Activated CD8-positive, alpha-beta memory T cell treated with anti-CD3 and anti-CD28 coated beads for 4 hours (primary cell): ENCODE measurements at regions not wholly inside any gene's neighbourhood (a gene's known extent, or its start where the extent isn't known, plus 50 kb on each side); places are given as distances from the start of the nearest gene placed in this dataset.
"Not testable (repeated sequence)": the region's sequence is repeated elsewhere in the genome, so short reads cannot be mapped to it uniquely, and the experiment has no call there.

Experiments
- DNase-seq, 2 donors: peaks; one replicate each; pipeline ENCODE4 v3.0.0-alpha.2; 2020; ENCODE audit warnings: low read depth in 2 of 2

DNA sequence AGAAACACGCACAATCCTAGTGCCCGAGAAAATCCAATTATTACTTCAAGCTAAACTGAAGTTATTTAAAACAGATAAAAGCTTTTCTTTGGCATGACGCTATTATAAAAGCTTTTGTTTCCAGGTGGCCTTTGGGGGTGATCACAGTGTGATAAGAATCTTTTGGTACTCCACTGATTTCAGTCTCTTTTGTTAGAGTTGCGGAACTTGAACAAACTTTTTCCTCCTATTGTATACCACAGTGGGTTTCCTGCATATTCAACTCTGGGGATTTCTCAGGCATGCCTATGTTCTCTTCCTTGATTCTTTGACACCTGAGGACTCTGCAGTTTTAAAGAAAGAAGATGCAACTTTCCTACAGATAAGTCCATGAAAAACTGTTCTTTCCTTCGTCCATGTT is 99.7 kb upstream of the PITRM1 start:
- no peak for DNase-seq

DNA sequence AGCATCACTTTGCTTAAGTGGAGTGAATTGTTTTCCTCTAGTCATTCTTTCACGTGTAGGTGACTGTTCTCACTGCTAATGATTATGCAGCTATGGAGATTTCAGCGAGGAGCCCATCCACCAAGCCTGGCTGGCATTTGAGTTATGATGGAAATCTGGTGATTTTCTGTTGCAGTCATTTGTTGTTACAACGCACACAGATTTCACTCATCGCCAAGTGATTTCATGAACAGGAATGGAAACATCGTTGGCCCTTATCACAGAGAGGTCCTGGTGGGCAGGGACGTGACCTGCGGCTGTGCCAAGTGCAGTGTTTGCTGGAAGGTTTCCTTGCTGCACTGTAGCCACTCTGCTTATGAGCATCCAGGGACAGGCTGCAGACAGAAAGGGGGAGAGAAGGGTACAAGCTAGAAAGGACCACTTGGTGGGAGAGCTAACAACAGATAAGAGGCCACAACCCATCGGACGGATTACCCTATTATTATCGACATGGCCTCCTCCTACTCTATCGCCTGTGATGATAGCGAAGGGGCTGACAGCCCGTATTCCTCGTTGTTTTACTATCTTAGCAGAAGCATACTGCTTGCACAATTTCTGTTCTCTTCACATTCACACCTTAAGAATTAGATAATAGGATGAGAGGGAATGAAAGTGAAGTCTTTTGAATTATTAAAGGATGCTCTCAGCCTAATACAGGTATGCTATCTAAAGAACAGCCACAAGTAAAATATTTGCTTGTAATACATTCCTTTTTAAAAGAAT is 99.0 kb upstream of the PITRM1 start:
- DNase-seq: no peak

DNA sequence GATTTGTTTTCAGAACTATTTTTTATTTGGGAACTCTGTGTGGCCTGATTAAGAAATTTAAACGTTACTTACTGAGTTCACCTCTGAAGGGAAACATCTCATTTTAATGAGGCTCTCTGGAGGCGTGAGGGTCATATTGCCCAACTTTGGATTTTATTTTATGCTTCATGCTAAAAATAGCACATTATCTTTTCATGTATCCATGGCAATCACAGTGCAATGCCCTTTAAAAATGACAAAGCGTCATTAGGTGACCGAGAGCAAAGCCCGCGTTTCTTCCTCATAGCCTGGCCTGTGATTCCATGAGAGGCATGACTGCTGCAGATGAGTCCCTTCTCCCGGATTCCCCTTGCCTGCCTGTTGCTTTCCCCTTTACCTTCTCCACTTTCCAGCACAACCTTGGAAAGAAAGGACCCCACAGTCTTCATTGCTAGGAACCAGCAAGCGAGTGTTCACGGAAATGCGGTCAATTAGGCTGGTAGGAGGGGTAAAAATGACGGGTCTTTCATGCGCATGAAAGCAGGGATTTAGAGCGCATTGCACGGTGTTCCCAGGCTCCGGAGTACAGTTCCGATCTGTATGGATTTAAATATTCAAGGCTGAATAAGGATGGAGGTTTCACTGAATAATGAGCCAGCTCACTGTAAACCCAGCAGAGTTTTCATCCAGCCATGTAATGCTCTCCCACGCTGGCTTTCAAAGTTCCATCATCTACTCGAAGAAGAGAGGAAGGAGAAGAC is 98.2 kb upstream of the PITRM1 start:
- no peak for DNase-seq

DNA sequence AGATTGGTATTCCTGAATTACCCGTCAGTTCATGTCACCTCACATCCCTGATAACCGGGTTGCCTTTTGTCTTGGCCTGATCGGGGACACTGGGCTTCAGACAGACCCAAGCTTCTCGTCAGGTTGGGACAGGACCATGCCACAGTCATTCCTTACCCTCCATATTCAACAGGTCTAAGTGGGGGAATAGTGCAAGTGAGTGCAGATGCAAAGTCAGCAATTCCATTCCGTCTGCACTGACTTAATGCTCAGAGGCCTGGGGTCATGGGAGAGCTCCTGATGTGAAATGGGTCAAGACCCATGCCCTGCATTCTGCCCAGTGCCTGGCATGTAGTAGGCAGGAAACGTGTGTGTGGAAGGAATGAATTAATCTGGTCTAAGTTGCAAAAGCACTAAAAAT is 95.4 kb upstream of the PITRM1 start:
- DNase-seq: no peak

DNA sequence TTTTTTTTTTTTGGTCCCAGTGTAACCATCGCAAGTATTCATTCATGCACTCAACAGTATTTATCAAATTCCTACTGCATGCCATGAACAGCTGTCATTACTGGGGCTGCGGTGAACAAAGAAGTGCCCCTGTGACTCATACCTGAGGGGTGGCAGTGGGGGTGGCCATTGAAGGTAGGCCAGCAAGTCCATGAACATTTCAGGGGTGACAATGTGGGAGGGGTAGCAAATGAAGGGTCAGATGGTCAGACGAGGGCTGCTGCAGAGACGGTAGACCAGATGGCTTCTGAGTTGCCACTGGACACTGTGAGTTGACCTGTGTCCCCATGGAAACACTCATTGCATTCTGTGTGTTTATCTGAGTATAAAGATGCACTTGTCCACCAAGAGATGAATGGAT is 92.5 kb upstream of the PITRM1 start:
- no peak for DNase-seq

DNA sequence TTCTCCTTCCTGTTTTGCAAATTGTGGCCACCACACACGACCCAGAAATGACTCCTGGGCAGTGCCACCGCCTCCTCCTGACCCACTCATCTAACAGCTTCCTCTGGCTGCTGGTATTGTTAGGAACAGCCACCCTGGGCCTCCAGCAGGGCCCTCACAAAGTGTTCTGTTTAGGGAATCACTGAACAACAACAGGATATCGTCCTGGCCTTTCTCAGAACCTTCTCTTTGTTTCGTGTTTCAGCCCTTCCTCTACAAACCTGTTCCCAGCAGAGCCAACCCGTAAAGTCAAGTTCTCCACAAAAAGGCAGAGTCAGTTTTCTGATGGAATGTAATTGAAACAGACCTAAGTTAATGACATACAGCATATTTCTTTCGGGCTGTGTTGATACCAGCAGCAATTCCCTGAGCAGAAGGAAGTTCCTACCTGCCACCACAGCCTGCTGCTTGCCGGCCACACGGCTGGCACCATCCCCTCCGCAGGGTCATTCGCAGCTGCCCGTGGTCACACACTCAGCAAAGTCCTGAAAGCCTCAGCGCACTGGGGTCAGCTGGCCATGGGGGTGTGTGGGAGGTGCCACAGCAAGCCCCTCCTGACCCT is 91.7 kb upstream of the PITRM1 start:
- no peak for DNase-seq

DNA sequence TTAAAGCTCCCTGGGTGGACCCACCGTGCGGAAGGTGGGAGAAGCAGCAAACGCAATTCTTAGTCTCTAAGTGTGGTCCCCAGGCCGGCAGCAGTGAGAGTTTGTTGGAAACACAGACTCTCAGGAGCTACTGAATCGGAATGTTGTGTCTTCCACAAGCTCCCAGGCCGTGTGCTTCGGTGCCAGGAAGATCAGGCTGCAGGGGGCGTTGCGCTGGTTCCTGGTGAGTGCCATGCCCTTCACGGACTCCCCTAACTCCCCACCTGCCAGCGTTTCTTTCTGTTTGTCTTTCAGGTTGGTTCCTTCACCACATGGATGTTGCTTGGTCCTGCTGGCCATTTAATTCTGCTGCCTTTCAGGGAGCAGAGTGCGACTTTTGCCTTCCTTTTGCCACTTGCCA is 91.2 kb upstream of the PITRM1 start:
- no peak for DNase-seq

DNA sequence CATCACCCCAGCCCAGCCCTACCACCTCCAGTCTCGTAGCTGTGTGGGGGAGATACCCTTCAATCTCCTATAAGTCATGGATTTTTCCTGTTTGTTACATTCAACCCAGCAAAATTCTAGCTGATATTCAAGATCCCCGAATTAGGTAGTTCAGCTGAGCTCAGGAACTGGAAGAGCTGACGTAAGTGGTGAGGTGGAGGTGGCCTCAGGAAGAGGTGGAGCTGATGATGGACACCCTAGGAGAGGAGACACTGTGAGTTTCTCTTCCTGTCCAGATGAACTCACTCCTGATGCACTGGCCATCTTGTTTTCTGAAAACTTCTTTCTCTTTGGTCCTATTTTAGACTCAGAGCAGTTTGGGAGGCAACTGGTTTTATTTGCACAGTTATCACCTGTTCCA is 90.5 kb upstream of the PITRM1 start:
- no peak for DNase-seq

DNA sequence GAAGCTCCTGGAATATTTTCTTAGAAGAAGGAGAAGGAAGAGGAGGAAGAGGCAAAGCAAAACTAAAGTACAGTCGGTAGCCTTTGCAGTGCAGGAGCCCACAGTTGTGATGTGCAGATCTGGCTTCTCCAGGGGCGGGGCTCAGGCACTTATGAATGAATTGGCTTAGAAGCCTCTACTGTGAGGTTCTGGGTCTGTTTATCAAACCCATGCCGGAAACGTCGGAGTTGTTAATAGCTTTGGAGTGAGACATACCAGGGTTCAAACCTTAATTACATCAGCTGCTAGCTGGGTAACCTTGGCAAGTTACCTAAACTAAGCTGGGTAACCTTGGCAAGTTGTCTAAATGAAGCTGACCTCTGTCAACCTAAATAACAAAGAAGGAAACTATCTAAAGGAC is 89.3 kb upstream of the PITRM1 start:
- DNase-seq: no peak

DNA sequence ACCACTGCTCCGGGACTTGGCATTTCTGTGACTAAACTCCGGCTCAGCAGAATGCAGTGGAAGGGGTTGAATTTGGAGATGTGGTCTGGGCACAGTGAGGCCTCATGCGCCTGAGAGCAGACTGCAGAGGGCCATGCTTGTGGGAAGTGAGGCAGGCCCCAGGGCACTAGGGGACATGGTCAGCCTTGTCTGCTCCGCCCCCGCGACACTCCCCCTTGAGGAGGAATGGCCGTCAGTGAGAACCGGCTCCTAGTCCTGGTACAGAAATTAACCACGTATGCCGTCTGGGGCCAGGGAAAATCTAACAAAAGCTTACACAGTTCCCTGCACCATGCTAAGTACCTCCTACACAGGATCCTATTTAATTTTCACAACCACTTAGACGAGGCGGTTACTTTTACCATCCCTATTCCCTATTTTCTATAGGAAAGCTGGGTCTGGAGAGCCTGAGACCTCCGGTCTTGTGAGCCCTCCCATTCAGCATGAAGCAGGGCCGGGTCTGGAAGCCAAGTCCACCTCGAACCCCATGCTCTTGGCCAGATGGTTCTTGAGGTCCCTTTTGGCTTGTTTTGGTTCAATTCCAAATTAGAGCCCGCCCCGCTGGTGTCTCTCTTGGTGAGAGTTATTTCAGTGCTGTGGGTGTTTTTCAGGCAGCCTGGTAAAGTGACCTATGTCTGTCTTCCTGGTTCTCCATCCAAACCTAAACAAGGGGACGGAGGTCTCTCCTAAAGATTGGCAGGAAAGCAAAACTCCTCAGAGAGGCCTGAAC is 87.7 kb upstream of the PITRM1 start:
- DNase-seq: no peak

DNA sequence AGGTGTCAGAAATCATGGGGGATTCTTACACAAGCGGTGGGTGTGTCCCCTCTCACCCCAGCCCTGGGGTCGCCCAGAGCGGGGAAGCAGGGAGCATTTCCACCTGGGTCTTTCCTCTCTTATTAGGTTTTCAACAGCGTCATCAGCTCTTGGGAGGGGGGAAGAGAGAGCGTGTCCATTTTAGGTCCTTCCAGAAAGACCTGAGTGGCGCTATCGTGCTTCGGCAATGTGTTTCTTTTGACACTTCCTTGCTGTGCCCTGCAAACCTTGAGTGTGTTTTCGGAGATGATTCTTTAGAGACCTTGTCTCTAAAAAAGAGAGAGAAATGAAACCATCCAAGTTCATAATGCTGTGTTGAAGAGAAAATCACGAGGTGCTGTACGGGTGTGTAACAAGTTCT is 86.9 kb upstream of the PITRM1 start:
- no peak for DNase-seq

DNA sequence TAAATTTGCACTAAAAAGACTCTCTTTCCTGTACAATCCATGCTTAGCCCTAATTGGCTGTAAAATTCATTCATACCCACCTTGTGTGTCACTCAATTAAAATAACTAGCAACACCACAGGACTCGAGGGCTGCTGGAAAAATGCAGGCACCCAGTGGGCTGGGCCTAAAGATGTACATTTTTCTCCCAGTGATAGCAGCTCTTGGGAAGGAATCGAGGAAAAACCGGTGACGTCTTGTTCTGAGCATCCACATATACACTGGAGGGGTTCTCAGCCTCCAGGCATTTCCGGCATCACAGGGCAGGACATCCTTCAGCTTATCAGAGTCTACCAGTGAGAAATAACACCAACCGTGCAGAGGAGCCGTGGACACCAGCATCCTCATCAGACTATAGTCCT is 85.8 kb upstream of the PITRM1 start:
- DNase-seq: no peak

DNA sequence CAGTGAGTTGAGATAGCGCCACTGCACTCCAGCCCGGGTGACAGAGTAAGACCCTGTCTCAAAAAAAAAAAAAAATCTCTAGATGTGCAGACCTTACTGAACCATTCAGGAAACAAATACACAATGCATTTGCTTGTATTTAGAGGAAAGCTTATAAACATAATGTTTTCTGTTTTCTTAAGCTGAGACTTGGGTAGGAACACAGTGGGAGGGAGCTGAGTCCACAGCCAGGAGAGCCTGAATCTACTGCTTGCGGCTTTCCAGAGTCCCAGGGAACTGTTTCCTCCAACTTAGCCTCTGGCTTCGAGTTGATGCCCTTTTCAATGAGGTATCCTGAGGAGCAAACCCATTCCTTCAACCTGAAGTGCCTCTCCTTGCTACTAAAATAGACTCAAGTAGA is 83.0 kb upstream of the PITRM1 start:
- DNase-seq: no peak

DNA sequence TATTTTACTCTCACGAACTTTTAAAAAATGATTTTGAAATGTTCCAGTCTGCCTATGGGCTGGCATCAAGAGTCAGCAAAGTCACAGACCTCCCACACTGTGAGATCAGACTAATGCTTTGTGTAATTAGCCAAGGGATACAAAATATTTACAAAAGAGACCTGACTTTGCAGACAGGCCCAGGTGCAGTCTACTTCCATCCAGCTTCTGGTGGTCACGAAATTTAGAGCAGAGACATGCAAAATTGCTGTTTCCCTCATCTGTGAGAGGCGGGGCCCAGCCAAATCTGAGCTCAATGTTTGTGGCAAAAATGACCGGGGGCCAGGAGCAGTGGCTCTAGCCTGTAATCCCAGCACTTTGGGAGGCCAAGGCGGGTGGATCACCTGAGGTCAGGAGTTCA is 82.5 kb upstream of the PITRM1 start:
- DNase-seq: no peak

DNA sequence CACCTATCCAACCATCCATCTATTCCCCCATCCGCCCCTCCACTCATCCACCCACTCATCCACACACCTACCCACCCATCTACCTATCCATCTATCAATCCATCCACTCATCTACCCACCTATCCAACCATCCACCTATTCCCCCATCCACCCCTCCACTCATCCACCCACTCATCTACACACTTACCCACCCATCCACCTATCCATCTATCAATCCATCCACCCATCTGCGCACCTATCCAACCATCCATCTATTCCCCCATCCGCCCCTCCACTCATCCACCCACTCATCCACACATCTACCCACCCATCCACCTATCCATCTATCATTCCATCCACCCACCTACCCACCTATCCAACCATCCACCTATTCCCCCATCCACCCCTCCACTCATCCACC is 81.4 kb upstream of the PITRM1 start:
- not testable (repeated sequence) for DNase-seq

DNA sequence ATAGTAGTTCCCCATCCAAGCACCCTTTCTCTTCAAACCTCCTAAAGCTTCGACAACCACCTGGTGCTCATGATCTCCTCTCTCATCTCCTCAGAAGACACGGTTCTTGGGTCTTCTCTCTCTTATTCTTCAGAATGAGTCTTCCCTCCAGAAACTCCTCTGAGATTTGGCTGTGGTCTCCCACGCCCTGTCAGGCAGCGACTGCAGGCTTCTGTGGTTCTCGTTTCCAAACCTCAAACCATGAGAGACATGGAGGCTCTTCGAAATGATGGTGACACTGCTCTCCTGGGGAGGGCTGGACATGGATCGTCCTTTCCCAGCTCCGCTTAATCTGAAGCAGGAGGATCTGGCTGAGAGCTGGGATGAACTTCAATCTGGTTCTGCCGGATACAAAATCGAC is 78.6 kb upstream of the PITRM1 start:
- DNase-seq: no peak

DNA sequence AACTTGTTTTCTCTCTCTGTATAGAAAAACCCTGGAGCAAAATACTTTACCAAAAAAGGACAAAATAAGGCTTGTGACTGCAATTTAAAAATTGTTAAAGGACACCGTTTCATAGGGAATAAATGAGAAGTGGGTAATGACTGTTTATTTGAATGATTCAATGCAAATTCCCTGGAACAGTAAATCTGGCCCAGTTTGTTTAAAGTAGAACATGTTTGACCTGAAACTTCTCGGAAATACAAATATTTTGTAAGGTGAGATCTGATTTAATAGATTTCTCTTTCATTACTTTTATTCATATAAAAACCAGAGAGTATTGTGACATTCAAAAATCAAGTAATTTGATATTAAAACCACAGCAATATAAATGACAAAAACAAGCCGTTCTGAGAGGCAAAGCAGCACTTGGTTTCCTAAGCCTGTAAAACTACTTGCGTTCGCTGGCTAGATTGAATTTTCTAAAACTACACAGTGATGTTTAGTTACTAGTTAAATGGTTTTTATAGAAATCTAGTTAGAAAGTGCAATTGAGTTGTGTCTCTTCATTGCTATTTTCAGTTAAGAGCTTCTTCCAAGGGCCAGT is 76.8 kb upstream of the PITRM1 start:
- DNase-seq: no peak

DNA sequence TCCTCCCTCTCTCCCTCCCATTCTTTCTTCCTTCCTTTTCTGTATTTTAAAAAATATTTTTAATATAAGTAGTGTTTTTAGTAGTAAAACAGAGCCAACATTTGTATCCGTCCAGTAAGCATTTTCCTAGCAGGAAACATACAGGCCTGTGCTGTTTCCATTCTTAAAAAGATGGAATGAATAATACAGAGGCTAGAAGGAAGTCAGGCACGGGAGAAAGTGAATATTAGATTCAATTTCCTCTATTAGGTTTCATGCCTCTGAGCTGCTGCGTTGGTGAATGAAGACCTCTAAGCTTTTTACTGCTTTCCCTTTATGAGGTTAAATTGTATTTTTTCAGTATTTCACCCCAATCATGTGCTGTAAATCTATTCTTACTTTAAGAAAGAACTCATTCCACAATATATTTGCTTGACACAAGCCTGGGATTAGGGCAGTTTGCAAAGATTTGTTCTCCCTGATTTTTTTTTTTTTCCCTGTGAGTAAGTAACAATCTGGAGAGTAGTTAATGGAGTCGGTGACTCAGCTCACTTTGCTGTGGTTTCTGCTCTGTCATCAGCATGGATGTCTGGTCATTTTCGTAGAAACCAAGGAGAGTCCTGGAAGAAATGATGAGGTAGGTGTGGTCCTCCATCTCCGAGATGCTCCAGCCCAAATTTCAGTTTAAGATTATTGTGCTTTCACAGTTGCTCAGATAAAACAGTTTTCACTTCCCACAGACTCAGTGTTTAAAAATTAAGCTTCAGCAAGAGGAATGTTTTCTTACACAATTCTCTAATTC is 76.1 kb upstream of the PITRM1 start:
- no peak for DNase-seq

DNA sequence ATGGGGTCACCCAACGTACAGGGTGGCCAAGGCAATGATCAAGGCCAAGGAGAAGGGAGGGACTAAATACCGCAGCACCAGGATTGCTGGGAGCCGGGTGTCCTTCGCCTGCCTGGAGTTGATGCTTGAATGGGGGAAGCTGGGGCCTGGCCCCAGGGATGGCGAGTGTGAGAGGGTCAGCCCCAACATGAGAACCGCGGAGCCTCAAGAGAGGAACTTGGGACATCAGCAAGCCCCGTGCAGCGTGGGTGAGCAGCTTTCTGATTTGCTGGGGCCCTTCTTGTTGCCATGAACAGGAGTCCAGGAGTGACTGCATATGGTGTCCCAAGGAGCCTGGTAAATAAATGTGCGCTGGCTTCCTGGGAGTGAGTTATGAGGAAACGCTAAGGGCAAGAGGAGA is 72.8 kb upstream of the PITRM1 start:
- DNase-seq: no peak

DNA sequence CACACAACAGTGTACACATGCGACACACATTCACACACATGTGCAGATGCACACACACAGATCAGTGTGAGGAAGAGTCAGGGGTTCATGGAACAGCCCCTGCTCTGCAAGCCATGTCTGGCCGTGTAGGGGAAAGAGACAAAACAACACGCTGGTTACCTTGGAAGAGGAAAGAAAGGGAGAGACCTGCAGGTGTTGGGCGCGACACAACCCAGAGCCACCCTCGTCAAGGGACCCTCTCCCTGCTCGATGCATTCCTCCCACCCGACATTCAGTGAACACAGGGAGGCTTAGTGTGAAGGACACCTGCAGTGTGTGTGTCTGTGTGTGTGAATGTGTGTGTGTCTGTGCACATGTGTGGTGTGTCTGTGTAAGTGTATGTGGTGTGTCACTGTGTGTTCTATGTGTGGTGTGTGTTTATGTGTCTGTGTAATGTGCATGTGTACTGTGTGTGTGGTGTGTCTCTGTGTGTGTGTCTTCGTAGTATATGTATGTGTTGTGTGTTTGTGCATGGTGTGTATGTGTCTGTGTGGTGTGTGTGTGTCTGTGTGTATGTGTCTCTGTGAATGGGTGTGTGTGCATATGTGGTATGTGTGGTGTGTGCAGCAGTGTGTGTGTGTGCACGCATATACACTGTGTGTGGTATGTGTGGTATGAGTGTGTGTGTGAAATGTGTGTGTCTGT is 69.5 kb upstream of the PITRM1 start:
- DNase-seq: no peak
